GM12878 (cell line): ENCODE measurements at regions not wholly inside any gene's neighbourhood (a gene's known extent, or its start where the extent isn't known, plus 50 kb on each side); places are given as distances from the start of the nearest gene placed in this dataset.
A peak's percentile ranks its signal among the peaks of the same experiment; 100 is the strongest.

Source experiments
- ATF7 ChIP-seq: fragments of 450-650 bp; IDR thresholded peaks from 2 replicates; pipeline ENCODE4 v1.6.1; 2016; ENCODE audit warnings: low read depth, mild to moderate bottlenecking
- IKZF2 ChIP-seq, 2 experiments: fragments of 450-650 bp; IDR thresholded peaks; 2 replicates each; pipeline ENCODE4 v1.6.1; 2017; ENCODE audit warnings: mild to moderate bottlenecking in 2 of 2, moderate library complexity in 2 of 2
- MTA3 ChIP-seq: IDR thresholded peaks from 2 replicates; pipeline ENCODE4 v1.6.1; 2012; ENCODE audit warnings: low read length, inconsistent platforms, borderline replicate concordance
- MXI1 ChIP-seq: fragments of 150-350 bp; IDR thresholded peaks from 2 replicates; pipeline ENCODE4 v1.6.1; 2011; ENCODE audit warnings: low read depth, mild to moderate bottlenecking, inconsistent platforms, low read length, improper control_type of control experiment
- RUNX3 ChIP-seq: IDR thresholded peaks from 2 replicates; pipeline ENCODE4 v1.6.1; 2012; ENCODE audit warnings: low read length, inconsistent platforms
- ZSCAN29 ChIP-seq: fragments of 450-650 bp; IDR thresholded peaks from 2 replicates; pipeline ENCODE4 v1.6.1; 2017; ENCODE audit warnings: mild to moderate bottlenecking, moderate library complexity
- TF ChIP-seq, protein P1 (sequence below): fragments of 450-650 bp; IDR thresholded peaks from 2 replicates; pipeline ENCODE4 v1.6.1; 2017; ENCODE audit warnings: mild to moderate bottlenecking, moderate library complexity
- TF ChIP-seq, protein P2 (sequence below): IDR thresholded peaks from 2 replicates; pipeline ENCODE4 v1.6.1; 2012; ENCODE audit warnings: low read length, inconsistent platforms
- TF ChIP-seq, protein P3 (sequence below): fragments of 450-650 bp; formaldehyde crosslinking; IDR thresholded peaks from 2 replicates; pipeline ENCODE4 v1.4.0; 2020; ENCODE audit warnings: mild to moderate bottlenecking, moderate library complexity
- TF ChIP-seq, protein P4 (sequence below): IDR thresholded peaks from 2 replicates; pipeline ENCODE4 v1.6.1; 2011; ENCODE audit warnings: borderline replicate concordance, low read depth, mild to moderate bottlenecking, moderate library complexity, mixed read lengths, low read length; ENCODE audit not compliant: insufficient read depth; ENCODE audit errors: extremely low read length
- TF ChIP-seq, protein P5 (sequence below): fragments of 450-650 bp; IDR thresholded peaks from 2 replicates; pipeline ENCODE4 v1.6.1; 2016; ENCODE audit warnings: mild to moderate bottlenecking

DNA sequence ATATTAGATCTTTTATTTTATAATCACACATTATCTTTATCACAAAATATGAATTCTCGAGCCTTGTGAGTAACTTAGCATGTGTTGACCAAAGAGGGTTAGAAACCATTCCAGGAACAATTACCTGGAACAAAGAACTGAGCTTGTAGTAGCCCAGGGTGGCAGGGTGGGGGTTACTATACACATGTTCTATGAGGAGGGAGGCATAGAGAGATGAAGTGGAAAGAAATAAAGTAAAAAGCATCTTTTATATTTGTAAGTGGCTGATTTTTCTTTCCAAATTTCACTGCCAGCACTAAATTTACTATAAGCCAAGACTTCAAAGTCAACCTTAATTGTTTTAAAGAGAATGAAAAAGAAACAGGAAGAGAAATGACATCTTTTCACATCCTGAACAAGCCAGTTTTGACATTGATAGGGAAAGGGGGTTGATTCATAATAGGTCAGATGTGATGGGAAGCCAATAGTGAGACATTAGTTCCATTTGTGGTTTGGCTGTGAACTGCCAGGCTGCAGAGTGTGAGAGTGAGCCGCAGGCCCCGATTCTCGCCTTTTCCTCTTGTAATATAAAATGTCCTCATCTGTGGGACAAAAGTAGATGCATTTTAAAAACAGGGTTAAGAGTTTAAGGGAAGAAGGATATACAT, 52.7 kb upstream of the MYB start (continued):
- TF ChIP-seq, protein P1, sequence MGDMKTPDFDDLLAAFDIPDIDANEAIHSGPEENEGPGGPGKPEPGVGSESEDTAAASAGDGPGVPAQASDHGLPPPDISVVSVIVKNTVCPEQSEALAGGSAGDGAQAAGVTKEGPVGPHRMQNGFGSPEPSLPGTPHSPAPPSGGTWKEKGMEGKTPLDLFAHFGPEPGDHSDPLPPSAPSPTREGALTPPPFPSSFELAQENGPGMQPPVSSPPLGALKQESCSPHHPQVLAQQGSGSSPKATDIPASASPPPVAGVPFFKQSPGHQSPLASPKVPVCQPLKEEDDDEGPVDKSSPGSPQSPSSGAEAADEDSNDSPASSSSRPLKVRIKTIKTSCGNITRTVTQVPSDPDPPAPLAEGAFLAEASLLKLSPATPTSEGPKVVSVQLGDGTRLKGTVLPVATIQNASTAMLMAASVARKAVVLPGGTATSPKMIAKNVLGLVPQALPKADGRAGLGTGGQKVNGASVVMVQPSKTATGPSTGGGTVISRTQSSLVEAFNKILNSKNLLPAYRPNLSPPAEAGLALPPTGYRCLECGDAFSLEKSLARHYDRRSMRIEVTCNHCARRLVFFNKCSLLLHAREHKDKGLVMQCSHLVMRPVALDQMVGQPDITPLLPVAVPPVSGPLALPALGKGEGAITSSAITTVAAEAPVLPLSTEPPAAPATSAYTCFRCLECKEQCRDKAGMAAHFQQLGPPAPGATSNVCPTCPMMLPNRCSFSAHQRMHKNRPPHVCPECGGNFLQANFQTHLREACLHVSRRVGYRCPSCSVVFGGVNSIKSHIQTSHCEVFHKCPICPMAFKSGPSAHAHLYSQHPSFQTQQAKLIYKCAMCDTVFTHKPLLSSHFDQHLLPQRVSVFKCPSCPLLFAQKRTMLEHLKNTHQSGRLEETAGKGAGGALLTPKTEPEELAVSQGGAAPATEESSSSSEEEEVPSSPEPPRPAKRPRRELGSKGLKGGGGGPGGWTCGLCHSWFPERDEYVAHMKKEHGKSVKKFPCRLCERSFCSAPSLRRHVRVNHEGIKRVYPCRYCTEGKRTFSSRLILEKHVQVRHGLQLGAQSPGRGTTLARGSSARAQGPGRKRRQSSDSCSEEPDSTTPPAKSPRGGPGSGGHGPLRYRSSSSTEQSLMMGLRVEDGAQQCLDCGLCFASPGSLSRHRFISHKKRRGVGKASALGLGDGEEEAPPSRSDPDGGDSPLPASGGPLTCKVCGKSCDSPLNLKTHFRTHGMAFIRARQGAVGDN = peak; percentile 68
- TF ChIP-seq ATF7 = peak; percentile 74
- TF ChIP-seq, protein P2, sequence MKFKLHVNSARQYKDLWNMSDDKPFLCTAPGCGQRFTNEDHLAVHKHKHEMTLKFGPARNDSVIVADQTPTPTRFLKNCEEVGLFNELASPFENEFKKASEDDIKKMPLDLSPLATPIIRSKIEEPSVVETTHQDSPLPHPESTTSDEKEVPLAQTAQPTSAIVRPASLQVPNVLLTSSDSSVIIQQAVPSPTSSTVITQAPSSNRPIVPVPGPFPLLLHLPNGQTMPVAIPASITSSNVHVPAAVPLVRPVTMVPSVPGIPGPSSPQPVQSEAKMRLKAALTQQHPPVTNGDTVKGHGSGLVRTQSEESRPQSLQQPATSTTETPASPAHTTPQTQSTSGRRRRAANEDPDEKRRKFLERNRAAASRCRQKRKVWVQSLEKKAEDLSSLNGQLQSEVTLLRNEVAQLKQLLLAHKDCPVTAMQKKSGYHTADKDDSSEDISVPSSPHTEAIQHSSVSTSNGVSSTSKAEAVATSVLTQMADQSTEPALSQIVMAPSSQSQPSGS = peak; percentile 44; the same call in 1 of the 2 replicates
- no peak for TF ChIP-seq MXI1
- TF ChIP-seq, protein P3, sequence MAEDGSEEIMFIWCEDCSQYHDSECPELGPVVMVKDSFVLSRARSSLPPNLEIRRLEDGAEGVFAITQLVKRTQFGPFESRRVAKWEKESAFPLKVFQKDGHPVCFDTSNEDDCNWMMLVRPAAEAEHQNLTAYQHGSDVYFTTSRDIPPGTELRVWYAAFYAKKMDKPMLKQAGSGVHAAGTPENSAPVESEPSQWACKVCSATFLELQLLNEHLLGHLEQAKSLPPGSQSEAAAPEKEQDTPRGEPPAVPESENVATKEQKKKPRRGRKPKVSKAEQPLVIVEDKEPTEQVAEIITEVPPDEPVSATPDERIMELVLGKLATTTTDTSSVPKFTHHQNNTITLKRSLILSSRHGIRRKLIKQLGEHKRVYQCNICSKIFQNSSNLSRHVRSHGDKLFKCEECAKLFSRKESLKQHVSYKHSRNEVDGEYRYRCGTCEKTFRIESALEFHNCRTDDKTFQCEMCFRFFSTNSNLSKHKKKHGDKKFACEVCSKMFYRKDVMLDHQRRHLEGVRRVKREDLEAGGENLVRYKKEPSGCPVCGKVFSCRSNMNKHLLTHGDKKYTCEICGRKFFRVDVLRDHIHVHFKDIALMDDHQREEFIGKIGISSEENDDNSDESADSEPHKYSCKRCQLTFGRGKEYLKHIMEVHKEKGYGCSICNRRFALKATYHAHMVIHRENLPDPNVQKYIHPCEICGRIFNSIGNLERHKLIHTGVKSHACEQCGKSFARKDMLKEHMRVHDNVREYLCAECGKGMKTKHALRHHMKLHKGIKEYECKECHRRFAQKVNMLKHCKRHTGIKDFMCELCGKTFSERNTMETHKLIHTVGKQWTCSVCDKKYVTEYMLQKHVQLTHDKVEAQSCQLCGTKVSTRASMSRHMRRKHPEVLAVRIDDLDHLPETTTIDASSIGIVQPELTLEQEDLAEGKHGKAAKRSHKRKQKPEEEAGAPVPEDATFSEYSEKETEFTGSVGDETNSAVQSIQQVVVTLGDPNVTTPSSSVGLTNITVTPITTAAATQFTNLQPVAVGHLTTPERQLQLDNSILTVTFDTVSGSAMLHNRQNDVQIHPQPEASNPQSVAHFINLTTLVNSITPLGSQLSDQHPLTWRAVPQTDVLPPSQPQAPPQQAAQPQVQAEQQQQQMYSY (CRISPR knock-in tag) = no peak
- no peak for TF ChIP-seq MTA3
- TF ChIP-seq IKZF2 (IDR thresholded peaks at IDR 0.05) = peak; percentile 55 to 76; a peak in 2 of 4 replicates
- TF ChIP-seq ZSCAN29 = no peak
- TF ChIP-seq, protein P4, sequence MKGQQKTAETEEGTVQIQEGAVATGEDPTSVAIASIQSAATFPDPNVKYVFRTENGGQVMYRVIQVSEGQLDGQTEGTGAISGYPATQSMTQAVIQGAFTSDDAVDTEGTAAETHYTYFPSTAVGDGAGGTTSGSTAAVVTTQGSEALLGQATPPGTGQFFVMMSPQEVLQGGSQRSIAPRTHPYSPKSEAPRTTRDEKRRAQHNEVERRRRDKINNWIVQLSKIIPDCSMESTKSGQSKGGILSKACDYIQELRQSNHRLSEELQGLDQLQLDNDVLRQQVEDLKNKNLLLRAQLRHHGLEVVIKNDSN = no peak
- peak; percentile 92 for TF ChIP-seq RUNX3
- TF ChIP-seq, protein P5, sequence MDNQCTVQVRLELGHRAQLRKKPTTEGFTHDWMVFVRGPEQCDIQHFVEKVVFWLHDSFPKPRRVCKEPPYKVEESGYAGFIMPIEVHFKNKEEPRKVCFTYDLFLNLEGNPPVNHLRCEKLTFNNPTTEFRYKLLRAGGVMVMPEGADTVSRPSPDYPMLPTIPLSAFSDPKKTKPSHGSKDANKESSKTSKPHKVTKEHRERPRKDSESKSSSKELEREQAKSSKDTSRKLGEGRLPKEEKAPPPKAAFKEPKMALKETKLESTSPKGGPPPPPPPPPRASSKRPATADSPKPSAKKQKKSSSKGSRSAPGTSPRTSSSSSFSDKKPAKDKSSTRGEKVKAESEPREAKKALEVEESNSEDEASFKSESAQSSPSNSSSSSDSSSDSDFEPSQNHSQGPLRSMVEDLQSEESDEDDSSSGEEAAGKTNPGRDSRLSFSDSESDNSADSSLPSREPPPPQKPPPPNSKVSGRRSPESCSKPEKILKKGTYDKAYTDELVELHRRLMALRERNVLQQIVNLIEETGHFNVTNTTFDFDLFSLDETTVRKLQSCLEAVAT = 0 out of 2 replicates have a peak, but pooled peaks have one; percentile 20
